AG09319 (cell line): ENCODE measurements at regions not wholly inside any gene's neighbourhood (a gene's known extent, or its start where the extent isn't known, plus 50 kb on each side); places are given as distances from the start of the nearest gene placed in this dataset.

Source experiments
- DNase-seq: peaks from one replicate; pipeline ENCODE4 v3.0.0-alpha.2; 2010; ENCODE audit warnings: low read depth; ENCODE audit errors: extremely low read depth
- TF ChIP-seq, protein P1 (sequence below): IDR thresholded peaks from 2 replicates; pipeline ENCODE4 v1.5.1; 2011; ENCODE audit warnings: low read depth, mild to moderate bottlenecking, inconsistent platforms, low read length, moderate library complexity

- TF ChIP-seq, protein P1, sequence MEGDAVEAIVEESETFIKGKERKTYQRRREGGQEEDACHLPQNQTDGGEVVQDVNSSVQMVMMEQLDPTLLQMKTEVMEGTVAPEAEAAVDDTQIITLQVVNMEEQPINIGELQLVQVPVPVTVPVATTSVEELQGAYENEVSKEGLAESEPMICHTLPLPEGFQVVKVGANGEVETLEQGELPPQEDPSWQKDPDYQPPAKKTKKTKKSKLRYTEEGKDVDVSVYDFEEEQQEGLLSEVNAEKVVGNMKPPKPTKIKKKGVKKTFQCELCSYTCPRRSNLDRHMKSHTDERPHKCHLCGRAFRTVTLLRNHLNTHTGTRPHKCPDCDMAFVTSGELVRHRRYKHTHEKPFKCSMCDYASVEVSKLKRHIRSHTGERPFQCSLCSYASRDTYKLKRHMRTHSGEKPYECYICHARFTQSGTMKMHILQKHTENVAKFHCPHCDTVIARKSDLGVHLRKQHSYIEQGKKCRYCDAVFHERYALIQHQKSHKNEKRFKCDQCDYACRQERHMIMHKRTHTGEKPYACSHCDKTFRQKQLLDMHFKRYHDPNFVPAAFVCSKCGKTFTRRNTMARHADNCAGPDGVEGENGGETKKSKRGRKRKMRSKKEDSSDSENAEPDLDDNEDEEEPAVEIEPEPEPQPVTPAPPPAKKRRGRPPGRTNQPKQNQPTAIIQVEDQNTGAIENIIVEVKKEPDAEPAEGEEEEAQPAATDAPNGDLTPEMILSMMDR: no peak
- no peak for DNase-seq
Measured at GRCh38 chr18:33517950-33518349, 60.1 kb upstream of the ASXL3 start.

GRCh38 chr18:33513027-33513426 lies 65.0 kb upstream of the ASXL3 start:
- TF ChIP-seq, protein P1: no peak
- no peak for DNase-seq

GRCh38 chr18:33507019-33507418 lies 66.5 kb upstream of the CCDC178 start:
- TF ChIP-seq, protein P1: no peak
- no peak for DNase-seq

- DNase-seq: no peak
- TF ChIP-seq, protein P1: no peak
Measured at GRCh38 chr18:33505798-33506197, 65.3 kb upstream of the CCDC178 start.

GRCh38 chr18:33505297-33505696 lies 64.8 kb upstream of the CCDC178 start:
- DNase-seq: no peak
- TF ChIP-seq, protein P1: no peak

DNA sequence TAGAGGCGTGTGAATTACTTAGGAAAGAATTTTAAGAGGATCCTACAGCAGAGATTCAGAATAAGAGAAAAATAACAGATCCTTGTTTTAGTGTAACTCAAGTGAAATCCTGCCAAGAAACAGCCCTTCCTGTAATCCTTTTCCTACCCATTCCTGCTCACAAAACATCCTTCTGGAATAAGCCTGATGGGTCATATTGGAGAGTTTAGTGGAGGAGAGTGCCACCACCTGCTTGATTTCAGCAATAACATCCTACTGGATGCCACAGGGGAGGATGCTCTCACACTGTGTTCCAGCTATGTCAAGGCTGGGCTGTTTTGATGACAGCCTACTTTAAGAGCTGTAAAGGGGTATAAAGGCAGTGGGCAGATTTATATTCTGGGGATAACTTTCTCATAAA lies 54.8 kb upstream of the CCDC178 start:
- DNase-seq: no peak

More for the DNA sequence above, 54.8 kb upstream of the CCDC178 start:
- TF ChIP-seq, protein P1: peak; percentile 4
